Neural crest cell (in vitro differentiated cells): ENCODE measurements at regions not wholly inside any gene's neighbourhood (a gene's known extent, or its start where the extent isn't known, plus 50 kb on each side); places are given as distances from the start of the nearest gene placed in this dataset.

Experiments used
- DNase-seq: peaks from one replicate; pipeline ENCODE4 v3.0.0; 2021; ENCODE audit warnings: low read depth, mixed read lengths, low spot score
- H3K27ac Mint-ChIP-seq: one replicate; pipeline ENCODE4 v1.8.0; 2021; ENCODE audit warnings: mild to moderate bottlenecking, mixed read lengths; ENCODE audit not compliant: unreplicated experiment
- H3K27me3 Mint-ChIP-seq: 2 replicates; pipeline ENCODE4 v1.8.0; 2021; ENCODE audit warnings: low read depth, mild to moderate bottlenecking, mixed read lengths
- H3K36me3 Mint-ChIP-seq: 2 replicates; pipeline ENCODE4 v1.8.0; 2021; ENCODE audit warnings: low read depth, mild to moderate bottlenecking, mixed read lengths
- H3K4me1 Mint-ChIP-seq: 2 replicates; pipeline ENCODE4 v1.8.0; 2021; ENCODE audit warnings: mixed read lengths
- H3K4me3 Mint-ChIP-seq: one replicate; pipeline ENCODE4 v1.8.0; 2021; ENCODE audit warnings: mild to moderate bottlenecking, mixed read lengths
- H3K9me3 Mint-ChIP-seq: 2 replicates; pipeline ENCODE4 v1.8.0; 2021; ENCODE audit warnings: mixed read lengths
- TF ChIP-seq, protein P1 (sequence below): fragments of 200-600 bp; sonication (generic); conservative IDR thresholded peaks from 2 replicates; pipeline ENCODE4 v1.5.0; 2021; ENCODE audit warnings: antibody characterized with exemption, mild to moderate bottlenecking

DNA sequence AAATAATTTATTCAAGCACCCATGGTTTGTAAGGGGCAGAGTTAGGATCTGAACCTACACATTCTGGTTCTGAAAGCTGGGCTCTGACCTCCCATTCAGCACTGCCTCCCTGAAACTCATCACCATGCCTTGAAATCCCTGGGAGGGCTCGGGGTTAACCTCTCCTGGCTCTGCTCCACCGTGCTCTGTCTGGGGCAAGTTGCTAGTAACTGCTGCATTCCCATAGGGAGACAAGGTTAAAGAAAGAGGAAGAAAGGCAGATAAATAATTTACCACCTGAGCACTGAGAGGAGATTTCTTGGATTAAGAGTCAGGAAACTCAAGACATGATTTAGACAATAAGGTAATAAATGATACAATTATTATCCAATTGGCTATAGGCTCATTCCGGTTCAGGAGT is 199.3 kb downstream of the KIF18A start:
- TF ChIP-seq, protein P1, sequence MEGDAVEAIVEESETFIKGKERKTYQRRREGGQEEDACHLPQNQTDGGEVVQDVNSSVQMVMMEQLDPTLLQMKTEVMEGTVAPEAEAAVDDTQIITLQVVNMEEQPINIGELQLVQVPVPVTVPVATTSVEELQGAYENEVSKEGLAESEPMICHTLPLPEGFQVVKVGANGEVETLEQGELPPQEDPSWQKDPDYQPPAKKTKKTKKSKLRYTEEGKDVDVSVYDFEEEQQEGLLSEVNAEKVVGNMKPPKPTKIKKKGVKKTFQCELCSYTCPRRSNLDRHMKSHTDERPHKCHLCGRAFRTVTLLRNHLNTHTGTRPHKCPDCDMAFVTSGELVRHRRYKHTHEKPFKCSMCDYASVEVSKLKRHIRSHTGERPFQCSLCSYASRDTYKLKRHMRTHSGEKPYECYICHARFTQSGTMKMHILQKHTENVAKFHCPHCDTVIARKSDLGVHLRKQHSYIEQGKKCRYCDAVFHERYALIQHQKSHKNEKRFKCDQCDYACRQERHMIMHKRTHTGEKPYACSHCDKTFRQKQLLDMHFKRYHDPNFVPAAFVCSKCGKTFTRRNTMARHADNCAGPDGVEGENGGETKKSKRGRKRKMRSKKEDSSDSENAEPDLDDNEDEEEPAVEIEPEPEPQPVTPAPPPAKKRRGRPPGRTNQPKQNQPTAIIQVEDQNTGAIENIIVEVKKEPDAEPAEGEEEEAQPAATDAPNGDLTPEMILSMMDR, result no peak
- DNase-seq, result no peak
- Mint-ChIP-seq H3K4me3 (no peak overlapping the region), H3K4me1 (no peaks in the 10 kb centered on the region), H3K27me3 (peaks cover 17% of the 10 kb centered on the region), H3K27ac (no peak overlapping the region), H3K9me3 (no peaks in the 10 kb centered on the region), H3K36me3 (no peaks in the 10 kb centered on the region)

- H3K36me3 Mint-ChIP-seq, result no peaks in the 10 kb centered on the region
- H3K27ac Mint-ChIP-seq, result no peak overlapping the region
- no peaks in the 10 kb centered on the region for H3K9me3 Mint-ChIP-seq
- TF ChIP-seq, protein P1, result no peak
- H3K27me3 Mint-ChIP-seq, result peaks cover 20% of the 10 kb centered on the region
- H3K4me1 Mint-ChIP-seq, result peaks cover 6% of the 10 kb centered on the region
- H3K4me3 Mint-ChIP-seq, result no peak overlapping the region
- DNase-seq, result no peak
Observed at GRCh38 chr11:27907530-27907929, 200.4 kb downstream of the KIF18A start.

DNA sequence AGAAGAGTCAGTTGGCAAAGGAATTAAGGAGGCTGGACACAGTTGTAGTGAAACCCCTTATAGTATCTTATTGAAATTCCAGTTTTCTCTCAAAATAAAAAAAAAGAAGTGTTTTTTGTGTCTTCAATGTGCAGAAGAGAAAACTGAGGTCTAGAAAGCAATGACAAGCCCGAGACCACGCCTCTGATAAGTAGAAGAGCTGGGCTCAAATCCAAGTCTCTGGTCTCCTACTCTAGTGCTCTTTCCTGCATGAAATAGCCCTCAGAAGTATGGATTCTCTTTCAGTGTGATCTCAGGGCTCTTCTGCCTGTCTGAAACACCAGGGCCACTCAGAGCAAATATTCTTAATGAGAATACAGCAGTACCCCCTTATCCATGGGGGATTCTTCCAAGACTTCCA is 200.9 kb downstream of the KIF18A start:
- Mint-ChIP-seq H3K36me3 (no peaks in the 10 kb centered on the region), H3K9me3 (no peaks in the 10 kb centered on the region), H3K4me3 (no peak overlapping the region), H3K27ac (no peak overlapping the region), H3K4me1 (peaks cover 6% of the 10 kb centered on the region), H3K27me3 (peaks cover 19% of the 10 kb centered on the region)
- no peak for DNase-seq
- TF ChIP-seq, protein P1, result no peak

DNA sequence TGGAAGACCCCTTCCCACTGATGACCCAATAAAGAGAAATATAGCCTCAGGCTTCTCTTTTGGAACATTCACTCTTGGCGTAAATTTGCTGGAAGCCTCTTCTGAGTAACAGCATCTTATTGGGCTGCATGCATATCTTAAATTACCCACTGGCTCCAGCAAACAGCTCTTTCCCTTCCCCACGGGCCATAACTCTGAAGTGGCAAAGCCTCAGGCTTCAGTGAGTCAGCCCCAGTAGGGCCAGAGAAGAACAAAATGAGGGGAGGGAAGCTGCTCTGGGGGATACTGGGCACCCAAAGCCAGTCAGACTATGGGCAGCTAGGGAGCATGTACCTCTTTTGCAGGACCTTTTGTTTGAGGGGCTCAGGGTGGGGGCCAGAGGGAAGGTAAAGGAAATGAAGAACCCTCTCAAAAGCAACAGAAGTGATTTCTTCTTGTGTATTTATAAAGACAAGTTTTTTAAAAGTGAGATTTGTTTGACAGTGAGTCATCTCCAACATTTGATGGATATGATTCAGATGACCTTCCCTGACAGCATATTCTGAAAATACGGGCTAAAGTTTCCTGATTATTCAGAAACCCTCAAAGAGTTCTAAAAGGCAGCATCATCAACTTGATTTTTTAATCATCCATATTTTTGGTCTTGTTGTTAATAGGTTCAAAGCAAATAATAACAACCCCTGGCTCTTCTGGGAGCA is 203.4 kb downstream of the KIF18A start:
- peaks cover 12% of the 10 kb centered on the region for H3K27me3 Mint-ChIP-seq
- TF ChIP-seq, protein P1, result no peak
- H3K9me3 Mint-ChIP-seq, result no peaks in the 10 kb centered on the region
- H3K27ac Mint-ChIP-seq, result no peak overlapping the region
- no peak overlapping the region for H3K4me3 Mint-ChIP-seq
- DNase-seq, result no peak
- no peaks in the 10 kb centered on the region for H3K36me3 Mint-ChIP-seq
- peaks cover 6% of the 10 kb centered on the region for H3K4me1 Mint-ChIP-seq

DNA sequence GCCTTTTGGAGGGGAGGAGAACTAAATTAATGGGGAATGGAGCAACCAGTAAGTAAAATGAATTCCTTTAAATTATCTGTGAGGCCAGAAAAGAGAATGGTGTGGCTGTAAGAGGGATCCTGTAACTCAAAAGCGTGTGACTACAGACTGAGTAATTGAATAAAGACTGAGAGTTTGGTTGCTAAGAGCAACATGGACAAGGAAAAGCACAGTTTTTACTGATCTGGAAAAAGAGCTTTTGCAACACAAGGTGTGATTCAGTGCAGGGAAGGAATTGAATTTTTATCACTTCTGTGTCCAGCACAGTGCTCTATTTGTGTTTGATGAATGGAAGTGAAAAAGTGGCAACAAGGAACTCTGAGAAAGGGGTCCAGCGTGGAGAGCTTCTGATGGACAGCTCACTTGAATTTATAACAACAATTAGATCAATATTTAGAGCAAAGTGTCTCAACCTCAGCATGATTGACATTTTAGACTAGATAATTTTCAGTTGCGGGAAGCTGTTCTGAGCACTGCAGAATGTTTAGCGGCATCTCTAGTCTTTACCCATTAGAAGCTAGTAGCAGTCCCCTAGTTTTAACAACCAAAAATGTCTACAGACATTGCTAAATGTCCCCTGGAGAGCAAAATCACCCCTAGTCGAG is 202.8 kb upstream of the BDNF start:
- Mint-ChIP-seq H3K27me3 (peaks cover 6% of the 10 kb centered on the region), H3K27ac (no peak overlapping the region), H3K36me3 (no peaks in the 10 kb centered on the region), H3K4me3 (no peak overlapping the region), H3K4me1 (peaks cover 6% of the 10 kb centered on the region), H3K9me3 (no peaks in the 10 kb centered on the region)
- no peak for DNase-seq
- TF ChIP-seq, protein P1, result no peak
